ENCODE measurements at regions not wholly inside any gene's neighbourhood (a gene's known extent, or its start where the extent isn't known, plus 50 kb on each side); places are given as distances from the start of the nearest gene placed in this dataset.
"Not testable (repeated sequence)": the region's sequence is repeated elsewhere in the genome, so short reads cannot be mapped to it uniquely, and the experiment has no call there.

DNA sequence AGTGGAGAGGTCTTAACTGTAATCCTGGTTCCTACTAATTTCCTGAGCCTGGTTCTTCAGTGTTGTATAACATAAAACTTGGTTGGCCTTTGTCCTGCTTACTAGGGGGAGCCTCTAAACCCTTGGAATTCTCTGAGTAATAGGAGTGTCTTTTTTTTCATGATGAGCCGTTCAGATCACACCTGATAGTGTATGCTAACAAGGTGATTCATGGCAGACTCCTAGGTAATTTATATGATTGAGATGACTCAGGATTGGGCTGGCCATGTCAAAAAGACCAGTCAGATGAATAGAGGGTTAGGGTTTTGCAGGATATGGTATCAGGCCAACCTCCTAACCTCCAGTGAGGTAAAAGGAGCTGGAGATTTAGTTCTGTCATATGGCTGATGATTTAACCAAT lies 135.8 kb upstream of the KLF12 start:
- Mint-ChIP-seq H3K27ac (ENCODE audit: low read depth, unreplicated experiment) (no peak overlapping the region), H3K27me3 (ENCODE audit: insufficient read depth, unreplicated experiment) (no peaks in the 10 kb centered on the region), H3K36me3 (ENCODE audit: insufficient read depth, unreplicated experiment) (no peaks in the 10 kb centered on the region), H3K4me1 (ENCODE audit: insufficient read depth, unreplicated experiment) (no peaks in the 10 kb centered on the region), H3K4me3 (ENCODE audit: unreplicated experiment) (no peak overlapping the region), H3K9me3 (ENCODE audit: unreplicated experiment) (peaks cover 8% of the 10 kb centered on the region)
- no TSS peak for BruUV-seq (replicated peaks)
- TF ChIP-seq, protein P1, sequence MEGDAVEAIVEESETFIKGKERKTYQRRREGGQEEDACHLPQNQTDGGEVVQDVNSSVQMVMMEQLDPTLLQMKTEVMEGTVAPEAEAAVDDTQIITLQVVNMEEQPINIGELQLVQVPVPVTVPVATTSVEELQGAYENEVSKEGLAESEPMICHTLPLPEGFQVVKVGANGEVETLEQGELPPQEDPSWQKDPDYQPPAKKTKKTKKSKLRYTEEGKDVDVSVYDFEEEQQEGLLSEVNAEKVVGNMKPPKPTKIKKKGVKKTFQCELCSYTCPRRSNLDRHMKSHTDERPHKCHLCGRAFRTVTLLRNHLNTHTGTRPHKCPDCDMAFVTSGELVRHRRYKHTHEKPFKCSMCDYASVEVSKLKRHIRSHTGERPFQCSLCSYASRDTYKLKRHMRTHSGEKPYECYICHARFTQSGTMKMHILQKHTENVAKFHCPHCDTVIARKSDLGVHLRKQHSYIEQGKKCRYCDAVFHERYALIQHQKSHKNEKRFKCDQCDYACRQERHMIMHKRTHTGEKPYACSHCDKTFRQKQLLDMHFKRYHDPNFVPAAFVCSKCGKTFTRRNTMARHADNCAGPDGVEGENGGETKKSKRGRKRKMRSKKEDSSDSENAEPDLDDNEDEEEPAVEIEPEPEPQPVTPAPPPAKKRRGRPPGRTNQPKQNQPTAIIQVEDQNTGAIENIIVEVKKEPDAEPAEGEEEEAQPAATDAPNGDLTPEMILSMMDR (IDR thresholded peaks at IDR 0.05; ENCODE audit: unreplicated experiment): no peak
- intact Hi-C loops (cut with micrococcal nuclease): no loop called here
- DNase-seq (ENCODE audit: unreplicated experiment): peak; percentile 17
- CTCF ChIA-PET: interaction anchor here (0.6 to 3.3 kb wide), 5 partner anchors 10 to 956 kb away, joined by 3 to 10 read pairs (median 3); no protein-coding TSS in a partner anchor
- POLR2A ChIA-PET: no interaction called here

GRCh38 chr13:74266861-74267260 lies 132.7 kb upstream of the KLF12 start:
- CTCF ChIA-PET: interaction anchor here (0.6 to 2.1 kb wide), 4 partner anchors 9 to 345 kb away, joined by 3 to 8 read pairs (median 4); no protein-coding TSS in a partner anchor
- Mint-ChIP-seq H3K27ac (ENCODE audit: low read depth, unreplicated experiment) (no peak overlapping the region), H3K9me3 (ENCODE audit: unreplicated experiment) (peaks cover 8% of the 10 kb centered on the region), H3K36me3 (ENCODE audit: insufficient read depth, unreplicated experiment) (no peaks in the 10 kb centered on the region), H3K4me3 (ENCODE audit: unreplicated experiment) (no peak overlapping the region), H3K4me1 (ENCODE audit: insufficient read depth, unreplicated experiment) (no peaks in the 10 kb centered on the region), H3K27me3 (ENCODE audit: insufficient read depth, unreplicated experiment) (no peaks in the 10 kb centered on the region)
- intact Hi-C loops (cut with micrococcal nuclease): no loop called here
- TF ChIP-seq, protein P1 (IDR thresholded peaks at IDR 0.05; ENCODE audit: unreplicated experiment): no peak
- POLR2A ChIA-PET: no interaction called here
- no TSS peak for BruUV-seq (replicated peaks)
- no peak for DNase-seq (ENCODE audit: unreplicated experiment)

DNA sequence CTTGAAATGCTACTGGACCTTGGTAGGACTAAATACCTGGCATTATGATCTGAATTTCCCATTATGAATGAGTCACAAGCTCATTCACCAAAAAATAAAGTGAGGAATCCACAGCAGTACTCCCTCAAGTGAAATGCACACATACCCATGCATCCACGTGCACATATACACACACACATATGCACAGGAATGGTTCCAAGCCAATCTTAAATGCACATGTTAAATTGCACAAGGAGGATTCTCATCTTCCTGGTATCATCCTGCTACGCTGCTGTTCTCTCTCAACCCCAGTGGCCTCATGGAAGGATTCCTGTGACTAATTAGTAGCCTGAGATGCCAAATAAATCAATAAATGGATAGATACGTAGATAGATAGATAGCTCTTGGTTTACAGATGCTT lies 132.1 kb upstream of the KLF12 start:
- Mint-ChIP-seq H3K4me1 (ENCODE audit: insufficient read depth, unreplicated experiment) (no peaks in the 10 kb centered on the region), H3K27me3 (ENCODE audit: insufficient read depth, unreplicated experiment) (no peaks in the 10 kb centered on the region), H3K27ac (ENCODE audit: low read depth, unreplicated experiment) (no peak overlapping the region), H3K9me3 (ENCODE audit: unreplicated experiment) (peaks cover 8% of the 10 kb centered on the region), H3K4me3 (ENCODE audit: unreplicated experiment) (no peak overlapping the region), H3K36me3 (ENCODE audit: insufficient read depth, unreplicated experiment) (no peaks in the 10 kb centered on the region)
- DNase-seq (ENCODE audit: unreplicated experiment): no peak
- POLR2A ChIA-PET: no interaction called here
- BruUV-seq (replicated peaks): no TSS peak
- CTCF ChIA-PET: interaction anchor here (0.6 to 1.8 kb wide), 2 partner anchors 21 to 425 kb away, joined by 3 to 8 read pairs; no protein-coding TSS in a partner anchor
- TF ChIP-seq, protein P1 (IDR thresholded peaks at IDR 0.05; ENCODE audit: unreplicated experiment): no peak
- intact Hi-C loops (cut with micrococcal nuclease): no loop called here

GRCh38 chr13:74264333-74264732 lies 130.1 kb upstream of the KLF12 start:
- Mint-ChIP-seq H3K4me1 (ENCODE audit: insufficient read depth, unreplicated experiment) (no peaks in the 10 kb centered on the region), H3K4me3 (ENCODE audit: unreplicated experiment) (no peak overlapping the region), H3K9me3 (ENCODE audit: unreplicated experiment) (peaks cover 8% of the 10 kb centered on the region), H3K27ac (ENCODE audit: low read depth, unreplicated experiment) (no peak overlapping the region), H3K36me3 (ENCODE audit: insufficient read depth, unreplicated experiment) (no peaks in the 10 kb centered on the region), H3K27me3 (ENCODE audit: insufficient read depth, unreplicated experiment) (no peaks in the 10 kb centered on the region)
- TF ChIP-seq, protein P1 (IDR thresholded peaks at IDR 0.05; ENCODE audit: unreplicated experiment): no peak
- CTCF ChIA-PET: interaction anchor here (1.6 kb wide), 1 partner anchor 955 kb away, joined by 4 read pairs; no protein-coding TSS in a partner anchor
- intact Hi-C loops (cut with micrococcal nuclease): no loop called here
- POLR2A ChIA-PET: no interaction called here
- BruUV-seq (replicated peaks): no TSS peak
- DNase-seq (ENCODE audit: unreplicated experiment): no peak

DNA sequence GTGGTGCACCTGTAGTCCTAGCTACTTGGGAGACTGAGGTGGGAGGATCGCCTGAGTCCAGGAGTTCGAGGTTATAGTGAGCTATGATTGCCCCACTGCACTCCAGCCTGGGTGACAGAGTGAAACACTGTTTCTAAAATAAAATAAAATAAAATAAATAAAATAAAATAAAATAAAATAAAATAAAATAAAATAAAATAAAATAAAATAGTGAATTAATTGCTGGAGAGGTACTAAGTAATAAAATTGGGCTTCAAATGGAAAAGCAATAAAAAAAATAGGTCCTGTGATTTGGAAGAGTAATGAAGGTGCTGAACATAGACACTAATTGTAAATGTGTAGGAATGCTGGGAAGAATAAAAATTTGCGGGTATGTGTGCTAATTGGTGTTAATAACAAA lies 126.2 kb upstream of the KLF12 start:
- DNase-seq (ENCODE audit: unreplicated experiment); H3K4me3 Mint-ChIP-seq (ENCODE audit: unreplicated experiment); H3K4me1 Mint-ChIP-seq (ENCODE audit: insufficient read depth, unreplicated experiment); H3K36me3 Mint-ChIP-seq (ENCODE audit: insufficient read depth, unreplicated experiment); H3K27me3 Mint-ChIP-seq (ENCODE audit: insufficient read depth, unreplicated experiment); H3K9me3 Mint-ChIP-seq (ENCODE audit: unreplicated experiment); H3K27ac Mint-ChIP-seq (ENCODE audit: low read depth, unreplicated experiment); intact Hi-C loops (cut with micrococcal nuclease); POLR2A ChIA-PET; BruUV-seq (replicated peaks): not testable (repeated sequence)
- CTCF ChIA-PET: interaction anchor here (0.6 to 0.8 kb wide), 2 partner anchors 26 to 172 kb away, joined by 3 to 4 read pairs; no protein-coding TSS in a partner anchor
